Activated naive CD4-positive, alpha-beta T cell treated with anti-CD3 and anti-CD28 coated beads, Interleukin-2, amount 10 ng/mL, durations not matched to agents 7 days and 5 days (primary cell): ENCODE measurements at regions not wholly inside any gene's neighbourhood (a gene's known extent, or its start where the extent isn't known, plus 50 kb on each side); places are given as distances from the start of the nearest gene placed in this dataset.
"Not testable (repeated sequence)": the region's sequence is repeated elsewhere in the genome, so short reads cannot be mapped to it uniquely, and the experiment has no call there.

Source experiments
- CTCF ChIA-PET: fragments of 350-600 bp; sonication (Branson Sonifier 250); formaldehyde crosslinking; loops from one replicate; lab custom pipeline; 2021; ENCODE audit warnings: antibody characterized with exemption; lab: Charles Lee
- DNase-seq: peaks from one replicate; pipeline ENCODE4 v3.0.0-alpha.2; 2020
- H3K27ac Mint-ChIP-seq: one replicate; pipeline ENCODE4 v1.8.0; 2021; ENCODE audit warnings: mild to moderate bottlenecking, moderate library complexity, mixed read lengths
- H3K27me3 Mint-ChIP-seq: one replicate; pipeline ENCODE4 v1.8.0; 2021; ENCODE audit warnings: mild to moderate bottlenecking, mixed read lengths
- H3K36me3 Mint-ChIP-seq: one replicate; pipeline ENCODE4 v1.8.0; 2021; ENCODE audit warnings: mixed read lengths
- H3K4me1 Mint-ChIP-seq: one replicate; pipeline ENCODE4 v1.8.0; 2021; ENCODE audit warnings: mixed read lengths
- H3K4me3 Mint-ChIP-seq: one replicate; pipeline ENCODE4 v1.8.0; 2021; ENCODE audit warnings: mild to moderate bottlenecking, moderate library complexity, mixed read lengths
- H3K9me3 Mint-ChIP-seq: one replicate; pipeline ENCODE4 v1.8.0; 2021; ENCODE audit warnings: mixed read lengths

DNA sequence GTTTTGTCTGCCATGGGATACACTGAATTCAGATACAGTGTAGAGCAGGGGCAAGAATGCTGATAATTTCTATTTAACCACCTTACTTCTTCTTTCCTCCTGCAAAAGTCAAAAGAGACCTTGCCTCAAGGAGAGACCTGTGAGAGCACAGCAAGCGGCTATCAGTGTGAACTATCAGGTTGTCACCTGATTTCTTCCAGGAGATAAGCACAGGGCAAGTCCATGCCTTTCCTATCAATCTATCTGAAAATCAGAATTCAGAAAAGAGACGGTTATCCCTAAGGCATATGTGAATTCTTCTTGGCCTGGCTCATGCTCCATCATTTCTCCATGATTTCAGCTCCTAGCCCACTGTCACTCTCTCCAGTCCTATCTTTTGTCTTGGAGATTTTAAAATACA, 128.9 kb upstream of the CCND2 start:
- no peak for DNase-seq
- H3K4me1 Mint-ChIP-seq: peaks cover 92% of the 10 kb centered on the region
- H3K27me3 Mint-ChIP-seq: peaks cover 4% of the 10 kb centered on the region
- H3K9me3 Mint-ChIP-seq: peaks cover 13% of the 10 kb centered on the region
- CTCF ChIA-PET: interaction anchor here (0.6 to 8.3 kb wide), 10 partner anchors 8 to 132 kb away, joined by 3 to 55 read pairs (median 6); partner anchors contain the start of gene CCND2
- no peak overlapping the region for H3K4me3 Mint-ChIP-seq
- H3K27ac Mint-ChIP-seq: peak overlapping the region; percentile 72
- H3K36me3 Mint-ChIP-seq: peaks cover 13% of the 10 kb centered on the region

DNA sequence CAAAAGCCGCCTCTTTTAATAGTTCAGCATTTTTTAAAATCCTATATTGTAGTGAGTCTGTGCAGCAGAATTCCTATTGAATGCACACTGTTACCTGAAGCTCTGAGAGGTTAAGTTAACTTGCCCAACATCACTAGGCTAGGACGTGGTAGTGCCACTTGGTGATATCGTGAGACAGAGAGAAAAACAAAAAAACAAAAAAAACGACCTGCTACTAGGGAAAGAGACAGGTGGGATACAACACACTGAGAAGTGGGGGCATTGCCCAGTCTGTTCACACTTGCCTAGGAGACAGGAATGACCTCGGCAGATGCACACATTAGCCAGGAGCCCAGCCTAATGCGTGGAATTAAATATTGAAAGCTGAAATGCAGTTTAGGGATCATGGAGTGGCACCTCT, 129.7 kb upstream of the CCND2 start:
- Mint-ChIP-seq H3K27me3 (peaks cover 4% of the 10 kb centered on the region), H3K27ac (peak overlapping the region; percentile 72), H3K36me3 (peaks cover 16% of the 10 kb centered on the region), H3K4me1 (peaks cover 96% of the 10 kb centered on the region), H3K4me3 (no peak overlapping the region), H3K9me3 (peaks cover 14% of the 10 kb centered on the region)
- DNase-seq: peak; percentile 40
- CTCF ChIA-PET: interaction anchor here (0.7 to 8.3 kb wide), 10 partner anchors 8 to 133 kb away, joined by 3 to 55 read pairs (median 10); partner anchors contain the start of gene CCND2

DNA sequence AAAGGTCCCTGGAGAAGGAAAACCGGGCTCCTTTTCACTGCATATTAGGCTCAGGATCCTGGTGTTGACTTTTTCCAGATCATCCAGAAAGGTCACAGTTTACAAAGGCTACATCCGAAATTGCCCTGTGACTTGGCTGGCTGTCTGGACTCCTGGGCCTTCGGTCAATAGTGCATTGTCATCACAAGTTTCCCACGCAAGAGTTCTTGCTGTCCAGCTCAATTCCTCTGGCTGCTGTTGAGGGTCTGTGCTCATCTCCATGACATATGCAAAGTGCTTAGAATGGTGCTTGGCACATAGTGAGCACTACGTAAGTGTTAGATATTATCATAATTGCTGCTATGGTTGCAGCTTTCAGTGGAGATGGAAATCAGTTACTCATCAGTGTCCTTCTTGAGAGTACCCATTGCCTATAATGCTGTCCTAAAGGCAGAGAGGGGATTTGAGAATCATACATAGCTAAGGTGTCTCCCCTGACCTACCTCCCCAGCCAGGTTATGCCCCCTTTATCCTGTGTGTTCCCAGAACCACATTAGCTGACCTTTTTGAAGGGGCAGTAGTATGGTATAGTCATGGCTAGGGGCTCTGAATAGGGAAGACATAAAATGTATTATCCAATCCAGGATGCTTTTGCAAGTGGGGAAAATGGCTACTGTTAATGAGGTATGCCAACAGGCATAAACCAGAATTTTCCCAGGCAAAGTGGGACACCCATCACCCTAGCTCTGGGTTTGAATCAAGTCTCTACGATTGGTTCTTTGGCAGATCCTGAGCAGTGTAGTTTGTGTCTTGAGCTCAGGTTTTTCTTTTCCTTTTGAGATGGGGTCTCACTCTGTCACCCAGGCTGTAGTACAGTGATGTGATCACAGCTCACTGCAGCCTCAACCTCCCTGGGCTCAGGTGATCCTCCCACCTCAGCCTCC, 132.0 kb upstream of the CCND2 start:
- H3K4me3 Mint-ChIP-seq: no peak overlapping the region
- DNase-seq: no peak
- peaks cover 92% of the 10 kb centered on the region for H3K4me1 Mint-ChIP-seq
- peaks cover 14% of the 10 kb centered on the region for H3K9me3 Mint-ChIP-seq
- peaks cover 4% of the 10 kb centered on the region for H3K27me3 Mint-ChIP-seq
- H3K27ac Mint-ChIP-seq: peak overlapping the region; percentile 96
- peaks cover 18% of the 10 kb centered on the region for H3K36me3 Mint-ChIP-seq
- CTCF ChIA-PET: interaction anchor here (1.2 to 8.3 kb wide), 8 partner anchors 10 to 135 kb away, joined by 3 to 55 read pairs (median 9); no protein-coding TSS in a partner anchor

DNA sequence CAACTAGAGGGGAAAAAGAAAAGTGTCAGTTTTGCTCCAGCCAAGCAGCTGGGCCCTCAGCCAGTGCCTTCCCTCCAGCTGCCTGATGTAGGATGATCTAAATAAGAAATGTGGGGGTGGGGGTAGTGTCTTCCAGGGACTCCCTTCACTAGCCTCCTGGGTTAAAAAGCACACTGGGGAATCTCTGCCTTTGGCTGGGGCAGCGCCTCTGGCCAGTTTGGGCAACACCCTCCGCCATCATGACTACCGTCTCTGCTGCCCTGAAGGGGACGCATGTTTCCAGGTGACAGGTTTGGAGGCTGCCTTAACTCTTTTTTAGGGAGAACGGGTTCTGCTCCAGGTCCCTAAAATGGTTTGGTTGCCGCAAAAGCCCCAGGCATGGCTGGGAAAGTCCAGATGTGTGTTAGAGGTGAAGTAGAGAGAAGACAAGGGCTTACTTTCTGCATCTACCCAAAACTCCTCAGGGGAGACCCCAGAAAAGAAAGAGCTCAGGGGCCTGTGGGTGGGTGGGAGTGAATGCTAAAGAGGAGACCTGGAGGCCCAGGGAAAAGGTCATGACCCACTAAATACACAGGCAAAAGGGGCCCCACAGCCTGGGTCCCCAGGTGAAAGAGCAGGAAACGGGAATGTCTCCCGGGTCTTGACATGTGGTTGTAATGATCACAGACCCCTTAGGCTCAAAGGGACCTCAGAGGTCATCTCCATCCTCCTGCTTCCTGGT, 132.8 kb upstream of the CCND2 start:
- peaks cover 16% of the 10 kb centered on the region for H3K9me3 Mint-ChIP-seq
- H3K27ac Mint-ChIP-seq: peak overlapping the region; percentile 56
- H3K36me3 Mint-ChIP-seq: peaks cover 22% of the 10 kb centered on the region
- CTCF ChIA-PET: interaction anchor here (1.3 to 8.3 kb wide), 3 partner anchors 19 to 136 kb away, joined by 3 to 55 read pairs (median 29); no protein-coding TSS in a partner anchor
- no peak for DNase-seq
- H3K4me3 Mint-ChIP-seq: no peak overlapping the region
- H3K4me1 Mint-ChIP-seq: peaks cover 92% of the 10 kb centered on the region
- H3K27me3 Mint-ChIP-seq: peaks cover 4% of the 10 kb centered on the region

DNA sequence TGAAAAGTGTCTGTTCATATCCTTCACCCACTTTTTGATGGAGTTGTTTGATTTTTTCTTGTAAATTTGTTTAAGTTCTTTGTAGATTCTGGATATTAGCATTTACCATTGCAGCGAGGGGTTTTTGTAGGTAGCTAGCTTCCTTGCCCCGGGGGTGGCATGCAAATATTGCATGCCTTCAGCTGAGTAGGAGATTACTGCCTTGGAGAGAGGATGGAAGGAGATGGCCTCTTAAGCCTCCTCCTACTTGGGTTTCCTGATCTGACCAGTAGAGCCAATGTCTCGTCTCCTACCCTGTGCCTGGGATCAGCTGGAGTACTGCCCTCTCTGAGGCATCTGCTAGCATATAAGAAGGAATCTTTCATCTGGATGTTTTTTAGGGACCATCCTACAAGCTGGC, 134.4 kb upstream of the CCND2 start:
- no peak for DNase-seq
- H3K9me3 Mint-ChIP-seq: peaks cover 13% of the 10 kb centered on the region
- peaks cover 5% of the 10 kb centered on the region for H3K27me3 Mint-ChIP-seq
- CTCF ChIA-PET: interaction anchor here (1.0 to 1.3 kb wide), 3 partner anchors 18 to 134 kb away, joined by 3 to 4 read pairs (median 3); no protein-coding TSS in a partner anchor
- H3K4me3 Mint-ChIP-seq: no peak overlapping the region
- peak overlapping the region; percentile 63 for H3K27ac Mint-ChIP-seq
- H3K36me3 Mint-ChIP-seq: peaks cover 18% of the 10 kb centered on the region
- H3K4me1 Mint-ChIP-seq: peaks cover 82% of the 10 kb centered on the region

DNA sequence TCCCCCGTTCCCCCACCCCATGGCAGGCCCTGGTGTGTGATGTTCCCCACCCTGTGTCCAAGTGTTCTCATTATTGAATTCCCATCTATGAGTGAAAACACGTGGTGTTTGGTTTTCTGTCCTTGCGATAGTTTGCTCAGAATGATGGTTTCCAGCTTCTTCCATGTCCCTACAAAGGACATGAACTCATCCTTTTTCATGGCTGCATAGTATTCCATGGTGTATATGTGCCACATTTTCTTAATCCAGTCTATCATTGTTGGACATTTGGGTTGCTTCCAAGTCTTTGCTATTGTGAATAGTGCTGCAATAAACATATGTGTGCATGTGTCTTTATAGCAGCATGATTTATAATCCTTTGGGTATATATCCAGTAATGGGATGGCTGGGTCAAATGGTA, 135.0 kb upstream of the CCND2 start:
- Mint-ChIP-seq H3K36me3 (peaks cover 15% of the 10 kb centered on the region), H3K4me1 (peaks cover 77% of the 10 kb centered on the region), H3K27me3 (peaks cover 11% of the 10 kb centered on the region)
- not testable (repeated sequence) for DNase-seq, H3K27ac Mint-ChIP-seq, H3K4me3 Mint-ChIP-seq, H3K9me3 Mint-ChIP-seq
- CTCF ChIA-PET: interaction anchor here (1.0 kb wide), 1 partner anchor 135 kb away, joined by 3 read pairs; the partner anchor contains the start of gene CCND2

DNA sequence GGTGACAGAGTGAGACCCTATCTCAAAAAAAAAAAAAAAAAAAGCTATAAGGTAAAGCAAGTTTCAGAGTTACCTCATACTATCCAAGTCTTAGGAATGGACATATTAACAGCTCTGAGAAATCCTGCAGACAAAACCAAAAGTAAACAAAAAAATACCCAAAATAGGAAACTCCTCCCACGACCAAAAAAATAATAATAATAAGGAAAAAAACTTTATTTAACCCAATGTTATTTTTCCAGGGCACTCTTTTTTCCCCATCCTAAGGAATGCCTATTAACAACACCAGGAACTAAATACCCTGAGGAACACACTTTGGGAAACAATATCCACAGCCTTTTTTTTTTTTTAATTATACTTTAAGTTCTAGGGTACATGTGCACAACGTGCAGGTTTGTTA, 135.5 kb upstream of the CCND2 start:
- Mint-ChIP-seq H3K4me3 (no peak overlapping the region), H3K27ac (no peak overlapping the region), H3K4me1 (peaks cover 74% of the 10 kb centered on the region), H3K27me3 (peaks cover 11% of the 10 kb centered on the region), H3K36me3 (peaks cover 15% of the 10 kb centered on the region), H3K9me3 (peaks cover 7% of the 10 kb centered on the region)
- CTCF ChIA-PET: interaction anchor here (1.0 kb wide), 2 partner anchors 30 to 135 kb away, joined by 3 to 4 read pairs; partner anchors contain the start of gene CCND2
- DNase-seq: no peak

DNA sequence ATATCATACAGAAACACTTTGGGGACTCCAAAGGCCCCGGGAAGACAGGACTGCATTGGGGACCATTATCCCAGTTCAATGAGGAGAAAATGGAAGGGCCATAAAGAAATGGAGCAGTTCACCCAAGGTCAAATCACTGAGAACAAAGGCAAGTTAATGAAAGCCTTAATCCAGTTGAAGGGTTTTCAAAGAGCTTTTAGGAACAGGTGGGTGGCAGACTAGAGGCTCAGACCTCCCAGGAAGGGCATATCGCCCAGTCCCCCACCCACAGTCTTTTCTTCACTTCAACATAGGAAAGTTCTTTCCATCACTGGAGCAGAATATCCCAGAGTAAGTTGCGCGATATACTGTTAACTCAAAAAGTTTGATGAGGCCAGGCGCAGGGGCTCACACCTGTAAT, 136.1 kb upstream of the CCND2 start:
- peaks cover 15% of the 10 kb centered on the region for H3K36me3 Mint-ChIP-seq
- no peak overlapping the region for H3K27ac Mint-ChIP-seq
- H3K4me1 Mint-ChIP-seq: peaks cover 67% of the 10 kb centered on the region
- CTCF ChIA-PET: interaction anchor here (1.0 kb wide), 2 partner anchors 30 to 136 kb away, joined by 3 to 4 read pairs; partner anchors contain the start of gene CCND2
- H3K27me3 Mint-ChIP-seq: peaks cover 11% of the 10 kb centered on the region
- H3K4me3 Mint-ChIP-seq: no peak overlapping the region
- DNase-seq: no peak
- H3K9me3 Mint-ChIP-seq: peaks cover 7% of the 10 kb centered on the region

DNA sequence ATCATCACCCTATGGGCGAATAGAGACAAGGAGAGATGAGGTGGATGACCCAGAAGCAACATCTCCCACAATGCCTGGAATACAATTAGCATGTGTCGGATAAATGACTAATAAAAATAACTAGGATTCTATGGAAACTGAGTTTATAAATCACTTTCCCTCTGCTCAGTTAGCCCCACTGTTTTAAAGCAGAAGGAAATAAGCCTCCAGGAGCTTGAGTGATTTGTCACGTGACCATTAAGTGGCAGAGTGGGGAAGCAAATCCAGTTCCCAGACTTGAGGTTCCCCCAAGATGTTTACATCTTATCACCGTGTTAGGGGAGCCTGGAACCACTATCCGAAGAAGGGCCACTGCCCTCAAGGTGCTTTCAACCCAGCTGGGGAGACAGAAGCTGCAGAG, 136.5 kb upstream of the CCND2 start:
- Mint-ChIP-seq H3K4me1 (peaks cover 63% of the 10 kb centered on the region), H3K27me3 (peaks cover 11% of the 10 kb centered on the region), H3K27ac (no peak overlapping the region), H3K9me3 (peaks cover 7% of the 10 kb centered on the region), H3K4me3 (no peak overlapping the region), H3K36me3 (peaks cover 15% of the 10 kb centered on the region)
- CTCF ChIA-PET: interaction anchor here (1.0 kb wide), 1 partner anchor 29 kb away, joined by 4 read pairs; no protein-coding TSS in a partner anchor
- no peak for DNase-seq

DNA sequence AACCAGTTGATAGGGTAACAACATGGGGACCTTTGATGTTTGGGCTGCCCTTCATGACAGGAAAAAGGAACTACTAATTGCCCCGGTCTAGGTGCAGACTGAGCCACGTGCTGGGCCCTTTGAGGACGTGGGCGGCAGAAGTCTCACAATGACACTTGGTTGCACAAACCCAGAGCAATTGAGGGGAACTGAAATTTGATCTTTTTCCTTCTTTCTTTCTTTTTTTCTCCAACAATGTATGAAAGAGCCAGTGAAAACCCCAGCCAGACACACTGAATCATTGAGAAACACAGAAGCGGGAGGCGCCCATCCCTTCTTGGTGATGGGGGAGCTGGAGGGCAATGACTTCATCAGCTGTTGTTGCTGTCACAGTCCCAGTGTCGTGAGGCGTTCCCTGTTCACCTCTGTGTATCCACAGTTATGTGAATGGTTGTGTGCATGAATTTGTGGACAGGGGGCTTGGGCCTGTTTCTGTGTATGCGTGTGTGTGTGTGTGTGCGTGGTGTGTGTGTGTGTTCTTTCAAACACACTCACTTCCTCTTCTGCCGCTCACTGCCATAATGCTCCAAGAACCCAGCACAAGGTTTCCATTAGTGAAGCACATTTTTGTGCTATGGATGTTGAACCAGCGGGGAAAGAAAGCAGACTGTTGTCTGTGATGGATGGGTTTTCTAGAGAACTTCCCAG, 137.5 kb upstream of the CCND2 start:
- peaks cover 7% of the 10 kb centered on the region for H3K9me3 Mint-ChIP-seq
- H3K27ac Mint-ChIP-seq: peak overlapping the region; percentile 67
- no peak overlapping the region for H3K4me3 Mint-ChIP-seq
- peak; percentile 46 for DNase-seq
- H3K36me3 Mint-ChIP-seq: peaks cover 15% of the 10 kb centered on the region
- peaks cover 54% of the 10 kb centered on the region for H3K4me1 Mint-ChIP-seq
- CTCF ChIA-PET: no interaction called here
- H3K27me3 Mint-ChIP-seq: peaks cover 15% of the 10 kb centered on the region

DNA sequence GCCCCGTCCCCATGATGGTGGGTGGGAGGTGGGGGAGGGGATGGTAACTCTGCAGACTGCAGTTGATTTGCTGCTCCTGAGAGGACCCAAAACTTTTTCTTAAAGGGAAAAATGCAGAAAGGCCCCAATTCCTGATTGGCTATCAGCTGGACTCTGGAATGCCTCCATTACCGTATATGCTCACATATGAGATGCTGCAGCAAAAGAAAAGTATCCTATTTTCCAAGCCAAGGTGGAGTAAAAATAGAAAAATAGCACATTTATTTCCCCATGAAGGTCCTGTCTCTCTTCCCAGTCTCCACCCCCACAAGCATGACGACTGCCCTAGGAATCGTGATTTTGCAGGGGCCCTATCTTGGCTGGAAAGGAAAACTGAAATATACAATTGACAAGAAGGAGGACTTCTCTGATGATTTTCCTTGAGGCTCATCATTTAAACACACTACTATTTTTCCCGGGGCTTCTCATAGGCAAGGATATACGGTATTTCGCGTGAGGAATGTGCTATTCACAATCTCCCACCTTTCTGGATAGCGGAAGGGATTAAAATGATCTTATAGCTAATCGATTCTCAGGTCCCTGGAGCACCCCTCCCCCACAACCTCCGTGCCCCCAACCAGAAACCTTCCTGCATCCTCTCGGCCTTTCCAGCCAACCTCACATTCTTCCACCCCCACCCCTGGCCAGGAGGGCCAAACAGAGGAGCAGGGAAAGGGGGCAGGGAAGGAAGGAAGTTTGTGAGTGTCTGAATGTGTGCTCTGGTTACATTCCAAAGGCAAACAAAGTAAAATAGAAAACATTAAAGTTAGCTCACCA, 138.9 kb upstream of the CCND2 start:
- DNase-seq: no peak
- Mint-ChIP-seq H3K27ac (no peak overlapping the region), H3K36me3 (peaks cover 13% of the 10 kb centered on the region), H3K9me3 (peaks cover 7% of the 10 kb centered on the region), H3K27me3 (peaks cover 15% of the 10 kb centered on the region), H3K4me3 (no peak overlapping the region), H3K4me1 (peaks cover 42% of the 10 kb centered on the region)
- CTCF ChIA-PET: no interaction called here

DNA sequence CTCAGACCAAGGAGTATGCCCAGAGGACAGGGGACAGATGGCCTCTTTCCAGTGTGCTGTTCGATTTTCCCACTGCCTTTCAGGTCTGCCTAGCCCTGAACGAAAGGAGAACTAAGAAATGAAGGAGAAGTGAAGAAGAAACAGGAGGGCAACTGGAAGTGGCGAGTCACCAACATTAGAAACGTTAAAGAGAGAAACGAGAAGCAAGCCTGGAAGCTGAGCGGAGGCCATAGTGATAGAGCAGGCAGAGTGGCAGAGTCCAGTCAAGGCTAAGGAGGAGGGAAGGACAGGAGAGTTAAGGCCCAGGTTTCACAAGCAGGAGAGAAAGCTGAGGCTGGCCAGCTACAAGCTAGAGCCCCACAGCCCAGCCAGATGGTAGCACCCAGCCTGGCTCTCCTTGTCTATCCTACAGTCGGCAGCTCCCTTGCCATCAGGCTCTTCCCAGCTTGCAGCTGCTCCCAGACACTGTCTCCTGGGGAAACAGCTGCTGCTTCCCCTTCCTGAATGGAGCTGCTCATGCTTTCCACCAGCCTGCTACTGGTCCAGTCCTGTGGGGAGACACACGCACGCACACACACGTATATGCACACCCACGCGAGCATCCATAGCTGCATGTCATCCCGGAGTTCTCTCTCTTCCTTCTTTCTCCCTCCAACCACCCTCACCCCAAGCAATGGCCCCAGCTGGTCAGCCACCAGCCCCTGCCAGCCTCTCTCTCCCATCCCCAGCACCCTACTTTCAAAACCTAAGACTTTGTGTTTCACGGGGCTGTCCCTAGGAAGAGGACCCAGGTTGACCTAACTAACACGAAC, 139.7 kb upstream of the CCND2 start:
- DNase-seq: no peak

More for the DNA sequence above, 139.7 kb upstream of the CCND2 start:
- CTCF ChIA-PET: interaction anchor here (0.7 kb wide), 1 partner anchor 26 kb away, joined by 3 read pairs; no protein-coding TSS in a partner anchor
- peaks cover 8% of the 10 kb centered on the region for H3K36me3 Mint-ChIP-seq
- no peak overlapping the region for H3K4me3 Mint-ChIP-seq
- H3K27ac Mint-ChIP-seq: peak overlapping the region; percentile 64
- peaks cover 4% of the 10 kb centered on the region for H3K9me3 Mint-ChIP-seq
- peaks cover 15% of the 10 kb centered on the region for H3K27me3 Mint-ChIP-seq
- peaks cover 34% of the 10 kb centered on the region for H3K4me1 Mint-ChIP-seq
